Eye (tissue), 1 donor: ENCODE measurements at regions not wholly inside any gene's neighbourhood (a gene's known extent, or its start where the extent isn't known, plus 50 kb on each side); places are given as distances from the start of the nearest gene placed in this dataset.

Source experiments
- DNase-seq: peaks from one replicate; pipeline ENCODE4 v3.0.0-alpha.2; 2015

GRCh38 chr12:124503305-124503704 is 64.1 kb downstream of the NCOR2 start:
- DNase-seq: no peak

- DNase-seq: no peak
Measured at GRCh38 chr12:124502379-124502778, 65.0 kb downstream of the NCOR2 start.

GRCh38 chr12:124501827-124502226 is 65.6 kb downstream of the NCOR2 start:
- no peak for DNase-seq

- DNase-seq: peak; percentile 43
Measured at GRCh38 chr12:124501112-124501561, 66.3 kb downstream of the NCOR2 start.

- DNase-seq: no peak
Measured at GRCh38 chr12:124499898-124500244, 67.5 kb downstream of the NCOR2 start.

GRCh38 chr12:124499190-124499753 is 68.1 kb downstream of the NCOR2 start:
- no peak for DNase-seq

GRCh38 chr12:124498275-124499189 is 68.9 kb downstream of the NCOR2 start:
- peak; percentile 62 for DNase-seq

- DNase-seq: peak; percentile 53
Measured at GRCh38 chr12:124497658-124498057, 69.8 kb downstream of the NCOR2 start.

GRCh38 chr12:124497039-124497438 is 70.4 kb downstream of the NCOR2 start:
- DNase-seq: no peak

- no peak for DNase-seq
Measured at GRCh38 chr12:124496584-124496983, 70.8 kb downstream of the NCOR2 start.

GRCh38 chr12:124495194-124495983 is 72.0 kb downstream of the NCOR2 start:
- no peak for DNase-seq

- DNase-seq: no peak
Measured at GRCh38 chr12:124494751-124495129, 72.7 kb downstream of the NCOR2 start.

GRCh38 chr12:124493809-124494750 is 73.3 kb downstream of the NCOR2 start:
- DNase-seq: no peak

GRCh38 chr12:124492879-124493808 is 74.3 kb downstream of the NCOR2 start:
- no peak for DNase-seq

GRCh38 chr12:124491856-124492420 is 75.5 kb downstream of the NCOR2 start:
- DNase-seq: no peak

GRCh38 chr12:124491310-124491709 is 76.1 kb downstream of the NCOR2 start:
- DNase-seq: no peak

- no peak for DNase-seq
Measured at GRCh38 chr12:124490584-124491305, 76.7 kb downstream of the NCOR2 start.

- DNase-seq: no peak
Measured at GRCh38 chr12:124489915-124490583, 77.4 kb downstream of the NCOR2 start.

GRCh38 chr12:124489220-124489619 is 78.2 kb downstream of the NCOR2 start:
- DNase-seq: no peak

GRCh38 chr12:124488520-124488919 is 78.9 kb downstream of the NCOR2 start:
- no peak for DNase-seq
